LNCAP (cell line): ENCODE measurements at regions not wholly inside any gene's neighbourhood (a gene's known extent, or its start where the extent isn't known, plus 50 kb on each side); places are given as distances from the start of the nearest gene placed in this dataset.

Experiments used
- CTCF ChIP-seq: fragments of 450-650 bp; IDR thresholded peaks from 2 replicates; pipeline ENCODE4 v1.5.1; 2017; ENCODE audit warnings: mild to moderate bottlenecking

- TF ChIP-seq CTCF, result no peak
These were observed 92.4 kb upstream of the SSTR4 start for GRCh38 chr20:22942742-22943141.

GRCh38 chr20:22944062-22944461 is 91.0 kb upstream of the SSTR4 start:
- no peak for TF ChIP-seq CTCF

GRCh38 chr20:22944936-22945335 is 90.2 kb upstream of the SSTR4 start:
- TF ChIP-seq CTCF, result no peak

GRCh38 chr20:22946596-22946995 is 88.5 kb upstream of the SSTR4 start:
- no peak for TF ChIP-seq CTCF

GRCh38 chr20:22949331-22950109 is 85.6 kb upstream of the SSTR4 start:
- no peak for TF ChIP-seq CTCF

GRCh38 chr20:22951966-22952365 is 83.1 kb upstream of the SSTR4 start:
- no peak for TF ChIP-seq CTCF

- no peak for TF ChIP-seq CTCF
These were observed 80.5 kb upstream of the SSTR4 start for GRCh38 chr20:22954661-22955060.

GRCh38 chr20:22958390-22958789 is 76.7 kb upstream of the SSTR4 start:
- no peak for TF ChIP-seq CTCF
